ENCODE measurements at regions not wholly inside any gene's neighbourhood (a gene's known extent, or its start where the extent isn't known, plus 50 kb on each side); places are given as distances from the start of the nearest gene placed in this dataset.

- no peak for TF ChIP-seq CTCF (IDR thresholded peaks at IDR 0.05)
- Histone ChIP-seq H3K4me3 (no peak overlapping the region), H3K4me1 (peaks cover 0 to 16% (median 9%) of the 10 kb centered on the region in 9 donors), H3K27me3 (no peaks in the 10 kb centered on the region), H3K9me3 (peaks cover 0 to 6% (median 0%) of the 10 kb centered on the region in 11 donors), H3K27ac (peak overlapping the region in 1 of 10 donors; percentile 15), H3K36me3 (no peaks in the 10 kb centered on the region)
- no peak for ATAC-seq
- 96 to 98% methylated on average over 1 of the region's 1 CpG for WGBS, 2 donors
- intact Hi-C loops (cut with DNase I), result loop anchor here in 1 of 10 donors (10.0 kb wide), 1 partner anchor 162 kb away; no protein-coding TSS in a partner anchor
- no peak for DNase-seq
These were observed 393.3 kb downstream of the PLK2 start for GRCh38 chr5:58066557-58066956.

GRCh38 chr5:58066076-58066475, 393.8 kb downstream of the PLK2 start:
- DNase-seq (no peak), ATAC-seq (no peak)
- 93 to 95% methylated on average over 2 of the region's 2 CpGs for WGBS, 2 donors
- intact Hi-C loops (cut with DNase I), result loop anchor here in 1 of 10 donors (10.0 kb wide), 1 partner anchor 161 kb away; no protein-coding TSS in a partner anchor
- no peak overlapping the region for H3K4me3 ChIP-seq
- H3K27ac ChIP-seq, result no peak overlapping the region
- no peaks in the 10 kb centered on the region for H3K36me3 ChIP-seq
- no peak for TF ChIP-seq CTCF (IDR thresholded peaks at IDR 0.05)
- H3K27me3 ChIP-seq, result no peaks in the 10 kb centered on the region
- peaks cover 0 to 6% (median 0%) of the 10 kb centered on the region in 11 donors for H3K9me3 ChIP-seq
- H3K4me1 ChIP-seq, result peaks cover 0 to 15% (median 4%) of the 10 kb centered on the region in 9 donors

GRCh38 chr5:58064801-58065200, 395.1 kb downstream of the PLK2 start:
- H3K27ac ChIP-seq, result no peak overlapping the region
- TF ChIP-seq CTCF (IDR thresholded peaks at IDR 0.05), result no peak
- 94 to 95% methylated on average over 2 of the region's 2 CpGs for whole genome bisulfite sequencing, 2 donors
- DNase-seq (no peak), ATAC-seq (no peak)
- no peaks in the 10 kb centered on the region for H3K27me3 ChIP-seq
- H3K4me1 ChIP-seq, result peaks cover 0 to 13% (median 5%) of the 10 kb centered on the region in 9 donors
- no peak overlapping the region for H3K4me3 ChIP-seq
- intact Hi-C loops (cut with DNase I), result loop anchor here in 1 of 10 donors (10.0 kb wide), 1 partner anchor 160 kb away; no protein-coding TSS in a partner anchor
- H3K36me3 ChIP-seq, result no peaks in the 10 kb centered on the region
- H3K9me3 ChIP-seq, result peaks cover 0 to 6% (median 0%) of the 10 kb centered on the region in 11 donors

GRCh38 chr5:58060996-58061395, 398.9 kb downstream of the PLK2 start:
- WGBS, 2 donors, result 40 to 44% methylated on average over 3 of the region's 3 CpGs
- no peak overlapping the region for H3K4me3 ChIP-seq
- peak in 5 of 8 donors; percentile 49 to 76 (median 58) for ATAC-seq
- intact Hi-C loops (cut with DNase I), result loop anchor here in 1 of 10 donors (10.0 kb wide), 1 partner anchor 156 kb away; no protein-coding TSS in a partner anchor
- H3K36me3 ChIP-seq, result no peaks in the 10 kb centered on the region
- peaks cover 0 to 18% (median 5%) of the 10 kb centered on the region in 9 donors for H3K4me1 ChIP-seq
- TF ChIP-seq CTCF (IDR thresholded peaks at IDR 0.05), result no peak
- no peak for DNase-seq
- H3K27me3 ChIP-seq, result no peaks in the 10 kb centered on the region
- H3K27ac ChIP-seq, result peak overlapping the region in 2 of 10 donors; percentile 18 to 42
- H3K9me3 ChIP-seq, result peaks cover 0 to 12% (median 3%) of the 10 kb centered on the region in 11 donors
